ENCODE measurements at regions not wholly inside any gene's neighbourhood (a gene's known extent, or its start where the extent isn't known, plus 50 kb on each side); places are given as distances from the start of the nearest gene placed in this dataset.

DNA sequence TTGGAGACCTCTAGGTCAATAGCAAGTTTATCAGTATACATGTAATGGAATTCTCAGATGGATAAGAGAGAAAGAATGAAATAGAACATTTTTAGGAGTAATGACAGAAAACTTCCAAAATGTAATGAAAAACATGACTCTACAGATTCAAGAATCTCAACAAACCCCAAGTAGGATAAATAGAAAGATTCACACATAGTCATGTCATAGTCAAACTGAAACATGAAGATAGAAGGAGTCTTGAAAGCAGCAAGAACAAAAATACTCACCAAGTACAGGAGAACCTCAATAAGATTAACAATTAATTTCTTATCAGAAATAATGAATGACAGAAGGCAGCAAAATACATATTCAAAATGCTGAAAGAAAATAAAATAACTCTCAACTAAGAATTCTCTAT lies 164.5 kb downstream of the SPATA31D1 start (continued):
- TF ChIP-seq ZFP36 (IDR thresholded peaks at IDR 0.05; ENCODE audit: borderline replicate concordance, partially characterized antibody) (no peak), TFCP2L1 (CRISPR knock-in tag; IDR thresholded peaks at IDR 0.05) (no peak)

DNA sequence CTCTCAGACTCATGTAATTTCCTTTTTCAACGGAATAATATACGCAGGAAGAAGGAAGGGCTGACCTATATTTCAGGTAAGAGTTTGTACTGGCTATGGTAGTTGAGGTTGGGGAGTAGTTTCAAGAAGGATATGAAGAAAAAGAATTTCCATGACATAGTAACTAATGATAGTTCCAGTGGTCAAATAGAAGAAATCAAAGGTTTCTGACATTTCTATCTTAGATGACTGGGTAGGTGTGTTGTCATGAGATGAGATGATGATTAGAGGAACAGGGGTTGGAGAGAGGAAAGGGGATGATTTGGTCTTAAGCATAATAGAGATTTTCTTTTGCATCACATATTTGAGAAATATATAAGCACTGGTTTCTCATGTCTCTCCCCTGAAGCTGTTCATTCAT lies 166.0 kb downstream of the SPATA31D1 start:
- Histone ChIP-seq H3K27ac (no peak overlapping the region), H3K9me3 (no peaks in the 10 kb centered on the region), H3K4me1 (no peaks in the 10 kb centered on the region), H3K4me3 (no peak overlapping the region), H3K4me2 (no peak overlapping the region)
- 75% methylated on average over 2 of the region's 2 CpGs for WGBS (ENCODE audit: missing lambda C conversion rate)
- ATAC-seq = no peak
- FAIRE-seq = no peak
- no peak for DNase-seq (ENCODE audit: low read depth in 1 of 2, low spot score in 1 of 2)
- no peak for TF ChIP-seq EHF (CRISPR knock-in tag; IDR thresholded peaks at IDR 0.05)
- ChIA-PET CTCF (no interaction called here), POLR2A (no interaction called here)

- no peaks in the 10 kb centered on the region for H3K9me3 ChIP-seq
- H3K4me2 ChIP-seq = no peak overlapping the region
- H3K4me3 ChIP-seq = no peak overlapping the region
- no peak for FAIRE-seq
- CTCF ChIA-PET = no interaction called here
- H3K27ac ChIP-seq = no peak overlapping the region
- no peaks in the 10 kb centered on the region for H3K4me1 ChIP-seq
- no peak for ATAC-seq
- POLR2A ChIA-PET = no interaction called here
- DNase-seq (ENCODE audit: low read depth in 1 of 2, low spot score in 1 of 2) = no peak
- TF ChIP-seq JUNB (IDR thresholded peaks at IDR 0.05) = no peak
- WGBS (ENCODE audit: missing lambda C conversion rate) = 53% methylated on average over 3 of the region's 3 CpGs
Observed at GRCh38 chr9:82161876-82162275, 173.3 kb downstream of the SPATA31D1 start.

- Histone ChIP-seq H3K9me3 (no peaks in the 10 kb centered on the region), H3K4me1 (no peaks in the 10 kb centered on the region), H3K4me2 (no peak overlapping the region), H3K4me3 (no peak overlapping the region), H3K27ac (no peak overlapping the region)
- TF ChIP-seq, protein P1, sequence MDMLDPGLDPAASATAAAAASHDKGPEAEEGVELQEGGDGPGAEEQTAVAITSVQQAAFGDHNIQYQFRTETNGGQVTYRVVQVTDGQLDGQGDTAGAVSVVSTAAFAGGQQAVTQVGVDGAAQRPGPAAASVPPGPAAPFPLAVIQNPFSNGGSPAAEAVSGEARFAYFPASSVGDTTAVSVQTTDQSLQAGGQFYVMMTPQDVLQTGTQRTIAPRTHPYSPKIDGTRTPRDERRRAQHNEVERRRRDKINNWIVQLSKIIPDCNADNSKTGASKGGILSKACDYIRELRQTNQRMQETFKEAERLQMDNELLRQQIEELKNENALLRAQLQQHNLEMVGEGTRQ (IDR thresholded peaks at IDR 0.05) = no peak
- no peak for TF ChIP-seq EP300 (IDR thresholded peaks at IDR 0.05)
- TF ChIP-seq HOXB5 (CRISPR knock-in tag; IDR thresholded peaks at IDR 0.05) = no peak
- TF ChIP-seq GATA3 (IDR thresholded peaks at IDR 0.05; ENCODE audit: borderline replicate concordance) = no peak
- TF ChIP-seq RFX5 (IDR thresholded peaks at IDR 0.05) = no peak
- no peak for TF ChIP-seq MAFK (IDR thresholded peaks at IDR 0.05; ENCODE audit: partially characterized antibody)
- TF ChIP-seq POLR2AphosphoS2 (conservative IDR thresholded peaks at IDR 0.05; ENCODE audit: low read length) = no peak
- TF ChIP-seq EHF (CRISPR knock-in tag; IDR thresholded peaks at IDR 0.05) = no peak
- TF ChIP-seq KDM1A (IDR thresholded peaks at IDR 0.05; ENCODE audit: low read depth) = no peak
- TF ChIP-seq HES2 (IDR thresholded peaks at IDR 0.05) = no peak
- no peak for TF ChIP-seq TP53 (CRISPR knock-in tag; IDR thresholded peaks at IDR 0.05)
- no peak for FAIRE-seq
- 36% methylated on average over 2 of the region's 2 CpGs for WGBS (ENCODE audit: missing lambda C conversion rate)
- ChIA-PET POLR2A (no interaction called here), CTCF (no interaction called here)
- no peak for DNase-seq (ENCODE audit: low read depth in 1 of 2, low spot score in 1 of 2)
- no peak for ATAC-seq
Observed at GRCh38 chr9:82164159-82164558, 175.6 kb downstream of the SPATA31D1 start.

DNA sequence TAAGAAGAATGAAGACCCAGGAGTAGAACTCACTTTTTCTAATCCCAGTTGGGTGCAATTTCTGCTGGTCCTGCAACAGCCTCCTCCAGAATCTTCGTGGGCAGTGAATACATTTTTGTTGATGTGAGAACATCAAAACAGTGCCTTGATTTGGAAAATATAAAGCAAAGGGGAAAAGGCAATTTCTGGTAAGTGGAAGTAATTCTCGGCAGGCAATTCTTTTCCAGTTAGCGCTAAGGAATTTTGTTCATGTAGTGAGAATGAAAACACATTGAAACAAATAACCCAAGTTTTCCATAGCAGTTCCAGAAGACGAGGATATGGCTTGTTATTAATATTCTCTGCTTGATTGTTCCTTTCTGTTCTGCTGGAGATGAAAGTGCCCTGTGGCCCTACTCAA lies 178.7 kb downstream of the SPATA31D1 start:
- H3K4me2 ChIP-seq = no peak overlapping the region
- no peak for DNase-seq (ENCODE audit: low read depth in 1 of 2, low spot score in 1 of 2)
- FAIRE-seq = no peak
- ChIA-PET POLR2A (no interaction called here), CTCF (no interaction called here)
- H3K27ac ChIP-seq = no peak overlapping the region
- H3K9me3 ChIP-seq = no peaks in the 10 kb centered on the region
- H3K4me3 ChIP-seq = no peak overlapping the region
- no peak for ATAC-seq
- 46% methylated on average over 4 of the region's 4 CpGs for WGBS (ENCODE audit: missing lambda C conversion rate)
- TF ChIP-seq KDM5A (IDR thresholded peaks at IDR 0.05) = no peak
- TF ChIP-seq CHD4 (IDR thresholded peaks at IDR 0.05; ENCODE audit: borderline replicate concordance) = no peak
- no peak for TF ChIP-seq FOSL2 (IDR thresholded peaks at IDR 0.05)
- no peak for TF ChIP-seq FOSL2 (CRISPR knock-in tag; IDR thresholded peaks at IDR 0.05)
- TF ChIP-seq CBX8 (IDR thresholded peaks at IDR 0.05) = no peak
- TF ChIP-seq FOXS1 (CRISPR knock-in tag; IDR thresholded peaks at IDR 0.05) = no peak
- no peak for TF ChIP-seq FOSB (CRISPR knock-in tag; IDR thresholded peaks at IDR 0.05)
- no peak for TF ChIP-seq RNF2 (IDR thresholded peaks at IDR 0.05; ENCODE audit: borderline replicate concordance, low read depth)
- no peak for TF ChIP-seq HOXB5 (CRISPR knock-in tag; IDR thresholded peaks at IDR 0.05)
- TF ChIP-seq JUN (IDR thresholded peaks at IDR 0.05) = no peak
- TF ChIP-seq, protein P2, sequence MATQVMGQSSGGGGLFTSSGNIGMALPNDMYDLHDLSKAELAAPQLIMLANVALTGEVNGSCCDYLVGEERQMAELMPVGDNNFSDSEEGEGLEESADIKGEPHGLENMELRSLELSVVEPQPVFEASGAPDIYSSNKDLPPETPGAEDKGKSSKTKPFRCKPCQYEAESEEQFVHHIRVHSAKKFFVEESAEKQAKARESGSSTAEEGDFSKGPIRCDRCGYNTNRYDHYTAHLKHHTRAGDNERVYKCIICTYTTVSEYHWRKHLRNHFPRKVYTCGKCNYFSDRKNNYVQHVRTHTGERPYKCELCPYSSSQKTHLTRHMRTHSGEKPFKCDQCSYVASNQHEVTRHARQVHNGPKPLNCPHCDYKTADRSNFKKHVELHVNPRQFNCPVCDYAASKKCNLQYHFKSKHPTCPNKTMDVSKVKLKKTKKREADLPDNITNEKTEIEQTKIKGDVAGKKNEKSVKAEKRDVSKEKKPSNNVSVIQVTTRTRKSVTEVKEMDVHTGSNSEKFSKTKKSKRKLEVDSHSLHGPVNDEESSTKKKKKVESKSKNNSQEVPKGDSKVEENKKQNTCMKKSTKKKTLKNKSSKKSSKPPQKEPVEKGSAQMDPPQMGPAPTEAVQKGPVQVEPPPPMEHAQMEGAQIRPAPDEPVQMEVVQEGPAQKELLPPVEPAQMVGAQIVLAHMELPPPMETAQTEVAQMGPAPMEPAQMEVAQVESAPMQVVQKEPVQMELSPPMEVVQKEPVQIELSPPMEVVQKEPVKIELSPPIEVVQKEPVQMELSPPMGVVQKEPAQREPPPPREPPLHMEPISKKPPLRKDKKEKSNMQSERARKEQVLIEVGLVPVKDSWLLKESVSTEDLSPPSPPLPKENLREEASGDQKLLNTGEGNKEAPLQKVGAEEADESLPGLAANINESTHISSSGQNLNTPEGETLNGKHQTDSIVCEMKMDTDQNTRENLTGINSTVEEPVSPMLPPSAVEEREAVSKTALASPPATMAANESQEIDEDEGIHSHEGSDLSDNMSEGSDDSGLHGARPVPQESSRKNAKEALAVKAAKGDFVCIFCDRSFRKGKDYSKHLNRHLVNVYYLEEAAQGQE (IDR thresholded peaks at IDR 0.05) = no peak
- H3K4me1 ChIP-seq = no peaks in the 10 kb centered on the region

Data from A549 (cell line).